ENCODE measurements at regions not wholly inside any gene's neighbourhood (a gene's known extent, or its start where the extent isn't known, plus 50 kb on each side); places are given as distances from the start of the nearest gene placed in this dataset.

GRCh38 chr3:64915778-64916177, 228.0 kb upstream of the ADAMTS9 start:
- DNase-seq (ENCODE audit: low spot score) = no peak

GRCh38 chr3:64913515-64913914, 225.7 kb upstream of the ADAMTS9 start:
- DNase-seq (ENCODE audit: low spot score) = no peak

GRCh38 chr3:64911138-64911537, 223.3 kb upstream of the ADAMTS9 start:
- DNase-seq (ENCODE audit: low spot score) = no peak

GRCh38 chr3:64909757-64910467, 222.1 kb upstream of the ADAMTS9 start:
- DNase-seq (ENCODE audit: low spot score) = no peak

GRCh38 chr3:64909011-64909410, 221.2 kb upstream of the ADAMTS9 start:
- no peak for DNase-seq (ENCODE audit: low spot score)

- DNase-seq (ENCODE audit: low spot score) = no peak
Measured at GRCh38 chr3:64908251-64908685, 220.5 kb upstream of the ADAMTS9 start.

GRCh38 chr3:64905906-64906410, 218.2 kb upstream of the ADAMTS9 start:
- DNase-seq (ENCODE audit: low spot score) = no peak

GRCh38 chr3:64903006-64903405, 215.2 kb upstream of the ADAMTS9 start:
- no peak for DNase-seq (ENCODE audit: low spot score)

GRCh38 chr3:64901986-64902516, 214.3 kb upstream of the ADAMTS9 start:
- no peak for DNase-seq (ENCODE audit: low spot score)

GRCh38 chr3:64901522-64901885, 213.7 kb upstream of the ADAMTS9 start:
- DNase-seq (ENCODE audit: low spot score) = no peak

GRCh38 chr3:64900617-64901521, 213.1 kb upstream of the ADAMTS9 start:
- DNase-seq (ENCODE audit: low spot score) = no peak

- DNase-seq (ENCODE audit: low spot score) = no peak
Measured at GRCh38 chr3:64900156-64900555, 212.4 kb upstream of the ADAMTS9 start.

GRCh38 chr3:64898941-64899340, 211.1 kb upstream of the ADAMTS9 start:
- no peak for DNase-seq (ENCODE audit: low spot score)

- DNase-seq (ENCODE audit: low spot score) = peak; percentile 39
Measured at GRCh38 chr3:64895991-64896895, 208.4 kb upstream of the ADAMTS9 start.

GRCh38 chr3:64895106-64895990, 207.5 kb upstream of the ADAMTS9 start:
- DNase-seq (ENCODE audit: low spot score) = no peak

GRCh38 chr3:64894006-64894405, 206.2 kb upstream of the ADAMTS9 start:
- no peak for DNase-seq (ENCODE audit: low spot score)

GRCh38 chr3:64892671-64893309, 205.0 kb upstream of the ADAMTS9 start:
- no peak for DNase-seq (ENCODE audit: low spot score)

GRCh38 chr3:64891021-64891420, 203.2 kb upstream of the ADAMTS9 start:
- DNase-seq (ENCODE audit: low spot score) = no peak

GRCh38 chr3:64890466-64890865, 202.7 kb upstream of the ADAMTS9 start:
- no peak for DNase-seq (ENCODE audit: low spot score)

GRCh38 chr3:64890006-64890405, 202.2 kb upstream of the ADAMTS9 start:
- no peak for DNase-seq (ENCODE audit: low spot score)
